ENCODE measurements at regions not wholly inside any gene's neighbourhood (a gene's known extent, or its start where the extent isn't known, plus 50 kb on each side); places are given as distances from the start of the nearest gene placed in this dataset.

DNA sequence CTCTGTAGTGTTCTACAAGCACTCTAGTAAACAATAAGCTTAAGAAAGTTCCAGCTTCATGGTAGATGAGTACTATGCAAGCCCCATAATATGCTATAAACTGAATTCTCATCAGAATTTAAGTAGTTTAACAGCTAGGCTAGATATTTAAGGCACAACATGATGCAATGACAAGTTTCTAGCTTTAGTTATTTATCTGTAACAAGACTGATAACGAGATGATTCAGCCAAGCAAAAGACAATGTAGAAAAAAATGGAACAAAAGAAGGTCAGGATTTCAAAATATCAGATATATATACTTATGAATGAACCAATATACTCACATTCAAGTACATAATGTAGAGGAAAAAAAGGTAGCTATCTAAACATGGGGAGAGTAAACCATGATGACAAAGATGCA lies 61.0 kb upstream of the RERGL start:
- Histone ChIP-seq H2BK20ac (ENCODE audit: low read depth, low read length) (no peak overlapping the region), H3K9ac (ENCODE audit: low read depth, low read length) (no peak overlapping the region), H3K4me2 (ENCODE audit: low read depth, low read length) (no peak overlapping the region), H4K8ac (ENCODE audit: low read depth in 2 of 2, low read length in 2 of 2) (no peak overlapping the region), H3K9me3 (ENCODE audit: control insufficient read depth, insufficient read depth, low read length) (no peaks in the 10 kb centered on the region), H2AK9ac (replicated peaks; ENCODE audit: low read depth, low read length, poor library complexity) (no peak overlapping the region), H2AK5ac (ENCODE audit: low read depth, low read length) (no peak overlapping the region), H3K27me3 (ENCODE audit: control insufficient read depth, insufficient read depth, low read length) (no peaks in the 10 kb centered on the region), H4K20me1 (ENCODE audit: insufficient read depth, low read length) (no peaks in the 10 kb centered on the region), H2BK15ac (ENCODE audit: low read depth, low read length) (no peak overlapping the region), H2BK5ac (ENCODE audit: low read depth, low read length, poor library complexity, severe bottlenecking) (no peak overlapping the region), H2AFZ (replicated peaks; ENCODE audit: low read length, poor library complexity) (no peak overlapping the region), H3K14ac (replicated peaks; ENCODE audit: low read depth, low read length) (no peak overlapping the region), H3K56ac (ENCODE audit: extremely low read depth, insufficient read depth, low read length) (no peak overlapping the region), H3K4me3 (ENCODE audit: insufficient read depth, low read depth, low read length) (no peak overlapping the region), H3K18ac (ENCODE audit: low read depth, low read length) (no peak overlapping the region), H3K23ac (ENCODE audit: low read depth, low read length) (no peak overlapping the region), H3K4ac (ENCODE audit: low read depth, low read length) (no peak overlapping the region), H4K91ac (ENCODE audit: insufficient read depth, low read depth, low read length) (no peak overlapping the region), H3K36me3 (ENCODE audit: control insufficient read depth, insufficient read depth, low read length) (no peaks in the 10 kb centered on the region), H4K5ac (ENCODE audit: low read depth, low read length) (no peak overlapping the region), H3K9me1 (ENCODE audit: insufficient read depth, low read length) (no peaks in the 10 kb centered on the region), H3K27ac (ENCODE audit: insufficient read depth, low read length) (no peak overlapping the region), H2BK120ac (ENCODE audit: low read depth, low read length) (no peak overlapping the region), H3K4me1 (ENCODE audit: control insufficient read depth, insufficient read depth, low read length) (no peaks in the 10 kb centered on the region), H3K79me1 (ENCODE audit: low read depth in 1 of 2, low read length in 2 of 2) (no peaks in the 10 kb centered on the region)
- POLR2A ChIA-PET (ENCODE audit: unreplicated experiment): no interaction called here
- TF ChIP-seq NFE2L2 (IDR thresholded peaks at IDR 0.05; ENCODE audit: low read depth, low read length) (no peak), FOS (IDR thresholded peaks at IDR 0.05; ENCODE audit: low read depth, low read length) (no peak), RCOR1 (IDR thresholded peaks at IDR 0.05; ENCODE audit: insufficient replicate concordance, low read length) (no peak), MAFK (IDR thresholded peaks at IDR 0.05; ENCODE audit: low read depth, low read length) (no peak), RAD21 (IDR thresholded peaks at IDR 0.05; ENCODE audit: low read length) (no peak), SMC3 (IDR thresholded peaks at IDR 0.05; ENCODE audit: low read depth, low read length) (no peak), CEBPB (IDR thresholded peaks at IDR 0.05; ENCODE audit: low read depth, low read length) (no peak), RFX5 (IDR thresholded peaks at IDR 0.05; ENCODE audit: low read depth, low read length) (no peak), MAZ (IDR thresholded peaks at IDR 0.05; ENCODE audit: borderline replicate concordance, low read depth, low read length) (no peak), USF2 (IDR thresholded peaks at IDR 0.05; ENCODE audit: low read depth, low read length) (no peak), ELK1 (IDR thresholded peaks at IDR 0.05; ENCODE audit: borderline replicate concordance, low read depth, low read length) (no peak), CHD1 (IDR thresholded peaks at IDR 0.05; ENCODE audit: low read depth, low read length) (no peak), MXI1 (IDR thresholded peaks at IDR 0.05; ENCODE audit: borderline replicate concordance, low read depth, low read length) (no peak), BHLHE40 (IDR thresholded peaks at IDR 0.05; ENCODE audit: low read depth, low read length) (no peak)
- TF ChIP-seq, protein P1, sequence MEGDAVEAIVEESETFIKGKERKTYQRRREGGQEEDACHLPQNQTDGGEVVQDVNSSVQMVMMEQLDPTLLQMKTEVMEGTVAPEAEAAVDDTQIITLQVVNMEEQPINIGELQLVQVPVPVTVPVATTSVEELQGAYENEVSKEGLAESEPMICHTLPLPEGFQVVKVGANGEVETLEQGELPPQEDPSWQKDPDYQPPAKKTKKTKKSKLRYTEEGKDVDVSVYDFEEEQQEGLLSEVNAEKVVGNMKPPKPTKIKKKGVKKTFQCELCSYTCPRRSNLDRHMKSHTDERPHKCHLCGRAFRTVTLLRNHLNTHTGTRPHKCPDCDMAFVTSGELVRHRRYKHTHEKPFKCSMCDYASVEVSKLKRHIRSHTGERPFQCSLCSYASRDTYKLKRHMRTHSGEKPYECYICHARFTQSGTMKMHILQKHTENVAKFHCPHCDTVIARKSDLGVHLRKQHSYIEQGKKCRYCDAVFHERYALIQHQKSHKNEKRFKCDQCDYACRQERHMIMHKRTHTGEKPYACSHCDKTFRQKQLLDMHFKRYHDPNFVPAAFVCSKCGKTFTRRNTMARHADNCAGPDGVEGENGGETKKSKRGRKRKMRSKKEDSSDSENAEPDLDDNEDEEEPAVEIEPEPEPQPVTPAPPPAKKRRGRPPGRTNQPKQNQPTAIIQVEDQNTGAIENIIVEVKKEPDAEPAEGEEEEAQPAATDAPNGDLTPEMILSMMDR (conservative IDR thresholded peaks at IDR 0.05; ENCODE audit: low read depth, low read length): no peak
- DNase-seq (no peak), ATAC-seq (ENCODE audit: low read depth) (no peak)
- in situ Hi-C loops (cut with MboI; ENCODE audit: low sequenced_read_pairs) (no loop called here), dilution Hi-C loops (cut with HindIII; ENCODE audit: low sequenced_read_pairs, unreplicated experiment) (no loop called here), intact Hi-C loops (cut with micrococcal nuclease) (no loop called here)
- no CpG with 5 or more reads among the region's 1 CpG for WGBS, 2 experiments (ENCODE audit: extremely low coverage in 2 of 2, insufficient read length in 1 of 2)
- no TSS peak for BruUV-seq (replicated peaks)
- CTCF ChIA-PET: interaction anchor here (0.8 kb wide), 1 partner anchor 10 kb away, joined by 3 read pairs; no protein-coding TSS in a partner anchor
